H9 (cell line): ENCODE measurements at regions not wholly inside any gene's neighbourhood (a gene's known extent, or its start where the extent isn't known, plus 50 kb on each side); places are given as distances from the start of the nearest gene placed in this dataset.

Source experiments
- DNase-seq: peaks from one replicate; pipeline ENCODE4 v3.0.0-alpha.2; 2017
- H2AFZ ChIP-seq: one replicate; pipeline ENCODE4 v1.6.1; 2013; ENCODE audit warnings: mild to moderate bottlenecking, low read length, control low read depth, moderate library complexity
- H2AK5ac ChIP-seq: 2 replicates; pipeline ENCODE4 v1.6.1; 2013; ENCODE audit warnings: low read length, control low read depth, mixed read lengths; ENCODE audit not compliant: insufficient read length
- H2BK120ac ChIP-seq: one replicate; pipeline ENCODE4 v1.6.1; 2013; ENCODE audit warnings: low read depth, mild to moderate bottlenecking, low read length, control low read depth, inconsistent platforms; ENCODE audit not compliant: poor library complexity, severe bottlenecking
- H2BK12ac ChIP-seq: 2 replicates; pipeline ENCODE4 v1.6.1; 2013; ENCODE audit warnings: low read length, control low read depth, mixed read lengths, low read depth; ENCODE audit not compliant: insufficient read length
- H2BK15ac ChIP-seq: 2 replicates; pipeline ENCODE4 v1.6.1; 2013; ENCODE audit warnings: low read depth, low read length, control low read depth
- H2BK20ac ChIP-seq: one replicate; pipeline ENCODE4 v1.6.1; 2013; ENCODE audit warnings: low read depth, mild to moderate bottlenecking, low read length, control low read depth, inconsistent platforms; ENCODE audit not compliant: poor library complexity, severe bottlenecking
- H2BK5ac ChIP-seq: 2 replicates; pipeline ENCODE4 v1.6.1; 2013; ENCODE audit warnings: low read length, control low read depth, mixed read lengths; ENCODE audit not compliant: insufficient read length
- H3K14ac ChIP-seq: 2 replicates; pipeline ENCODE4 v1.6.1; 2013; ENCODE audit warnings: low read length, control low read depth; ENCODE audit not compliant: insufficient read depth
- H3K18ac ChIP-seq: 2 replicates; pipeline ENCODE4 v1.6.1; 2013; ENCODE audit warnings: low read depth, mild to moderate bottlenecking, mixed read lengths, low read length, control low read depth; ENCODE audit not compliant: insufficient read length
- H3K23ac ChIP-seq: 2 replicates; pipeline ENCODE4 v1.6.1; 2013; ENCODE audit warnings: low read length, control low read depth, mixed read lengths, low read depth; ENCODE audit not compliant: insufficient read length
- H3K23me2 ChIP-seq: 2 replicates; pipeline ENCODE4 v1.6.1; 2013; ENCODE audit warnings: low read depth, mild to moderate bottlenecking, mixed read lengths, low read length, control low read depth; ENCODE audit not compliant: insufficient read length, poor library complexity, severe bottlenecking
- H3K27ac ChIP-seq: 2 replicates; pipeline ENCODE4 v1.5.1; 2013; ENCODE audit warnings: low read length, control low read depth, mixed read lengths, low read depth; ENCODE audit not compliant: insufficient read length
- H3K27me3 ChIP-seq: 2 replicates; pipeline ENCODE4 v1.6.1; 2013; ENCODE audit warnings: low read length, control low read depth, inconsistent platforms; ENCODE audit not compliant: insufficient read depth
- H3K4ac ChIP-seq: 2 replicates; pipeline ENCODE4 v1.6.1; 2013; ENCODE audit warnings: low read depth, mild to moderate bottlenecking, control low read depth, inconsistent platforms, low read length, moderate library complexity
- H3K4me1 ChIP-seq: 2 replicates; pipeline ENCODE4 v1.6.1; 2013; ENCODE audit warnings: low read length, control low read depth, inconsistent platforms; ENCODE audit not compliant: insufficient read depth
- H3K4me2 ChIP-seq: 2 replicates; pipeline ENCODE4 v1.6.1; 2013; ENCODE audit warnings: low read length, control low read depth, mixed read lengths; ENCODE audit not compliant: insufficient read length, insufficient read depth
- H3K56ac ChIP-seq: 2 replicates; pipeline ENCODE4 v1.6.1; 2013; ENCODE audit warnings: low read depth, mild to moderate bottlenecking, mixed read lengths, low read length, control low read depth; ENCODE audit not compliant: insufficient read length
- H3K79me1 ChIP-seq: 2 replicates; pipeline ENCODE4 v1.6.1; 2013; ENCODE audit warnings: low read depth, mild to moderate bottlenecking, moderate library complexity, low read length, control low read depth, inconsistent platforms; ENCODE audit not compliant: insufficient read depth, poor library complexity, severe bottlenecking
- H3K79me2 ChIP-seq: 2 replicates; pipeline ENCODE4 v1.6.1; 2013; ENCODE audit warnings: low read length, control low read depth, inconsistent platforms; ENCODE audit not compliant: insufficient read depth
- H3K9ac ChIP-seq: 2 replicates; pipeline ENCODE4 v1.6.1; 2013; ENCODE audit warnings: low read length, control low read depth, mixed read lengths; ENCODE audit not compliant: insufficient read length; ENCODE audit errors: extremely low read depth
- H3K9me3 ChIP-seq: one replicate; pipeline ENCODE4 v1.6.1; 2013; ENCODE audit warnings: low read depth, low read length, inconsistent platforms; ENCODE audit not compliant: control insufficient read depth
- H3T11ph ChIP-seq: one replicate; pipeline ENCODE4 v1.6.1; 2013; ENCODE audit warnings: mild to moderate bottlenecking, low read length, control low read depth, inconsistent platforms
- H4K20me1 ChIP-seq: one replicate; pipeline ENCODE4 v1.6.1; 2013; ENCODE audit not compliant: control insufficient read depth, insufficient read length, insufficient read depth
- H4K5ac ChIP-seq: 2 replicates; pipeline ENCODE4 v1.6.1; 2013; ENCODE audit warnings: low read depth, mild to moderate bottlenecking, mixed read lengths, low read length, control low read depth; ENCODE audit not compliant: insufficient read length
- H4K8ac ChIP-seq: replicated peaks from 2 replicates; pipeline ENCODE4 v1.6.1; 2013; ENCODE audit warnings: low read length, control low read depth, mixed read lengths, low read depth; ENCODE audit not compliant: insufficient read length
- H4K91ac ChIP-seq: 2 replicates; pipeline ENCODE4 v1.6.1; 2013; ENCODE audit warnings: low read depth, mild to moderate bottlenecking, moderate library complexity, mixed read lengths, low read length, control low read depth; ENCODE audit not compliant: insufficient read length
- H3K27ac Mint-ChIP-seq, 3 experiments: 2 replicates in 2 of 3; 3 replicates in 1 of 3; pipeline ENCODE4 v1.8.0; 2020 to 2021; ENCODE audit warnings: mixed read lengths in 3 of 3, mild to moderate bottlenecking in 1 of 3, moderate library complexity in 1 of 3
- H3K27me3 Mint-ChIP-seq: 2 replicates; pipeline ENCODE4 v1.8.0; 2021; ENCODE audit warnings: low read depth, mild to moderate bottlenecking, moderate library complexity, mixed read lengths
- H3K36me3 Mint-ChIP-seq, 3 experiments: 2 replicates in 2 of 3; 3 replicates in 1 of 3; pipeline ENCODE4 v1.8.0; 2020 to 2021; ENCODE audit warnings: low read depth in 3 of 3, mixed read lengths in 3 of 3; ENCODE audit not compliant: insufficient read depth in 1 of 3
- H3K4me1 Mint-ChIP-seq, 2 experiments: 2 replicates each; pipeline ENCODE4 v1.8.0; 2020; ENCODE audit warnings: mixed read lengths in 2 of 2
- H3K4me3 Mint-ChIP-seq, 2 experiments: 2 replicates in 1 of 2; 3 replicates in 1 of 2; pipeline ENCODE4 v1.8.0; 2020 to 2021; ENCODE audit warnings: mild to moderate bottlenecking in 2 of 2, mixed read lengths in 2 of 2, moderate library complexity in 1 of 2
- H3K9me3 Mint-ChIP-seq, 2 experiments: 2 replicates in 1 of 2; 3 replicates in 1 of 2; pipeline ENCODE4 v1.8.0; 2020; ENCODE audit warnings: mild to moderate bottlenecking in 2 of 2, mixed read lengths in 2 of 2, moderate library complexity in 1 of 2
- WGBS: extraction: QIAGEN DNeasy Blood & Tissue Kit; methylation state at CpG from one replicate; pipeline ENCODE4 v1.1.7; 2013; ENCODE audit warnings: missing lambda C conversion rate, low lambda C conversion rate, mixed read lengths; ENCODE audit not compliant: insufficient read length; ENCODE audit errors: extremely low coverage; 5-methylcytosine and 5-hydroxymethylcytosine counted together
- TF ChIP-seq, protein P1 (sequence below): fragments of 200-600 bp; sonication (generic); conservative IDR thresholded peaks from 3 replicates; pipeline ENCODE4 v1.8.0; 2021; ENCODE audit warnings: antibody characterized with exemption, mild to moderate bottlenecking

DNA sequence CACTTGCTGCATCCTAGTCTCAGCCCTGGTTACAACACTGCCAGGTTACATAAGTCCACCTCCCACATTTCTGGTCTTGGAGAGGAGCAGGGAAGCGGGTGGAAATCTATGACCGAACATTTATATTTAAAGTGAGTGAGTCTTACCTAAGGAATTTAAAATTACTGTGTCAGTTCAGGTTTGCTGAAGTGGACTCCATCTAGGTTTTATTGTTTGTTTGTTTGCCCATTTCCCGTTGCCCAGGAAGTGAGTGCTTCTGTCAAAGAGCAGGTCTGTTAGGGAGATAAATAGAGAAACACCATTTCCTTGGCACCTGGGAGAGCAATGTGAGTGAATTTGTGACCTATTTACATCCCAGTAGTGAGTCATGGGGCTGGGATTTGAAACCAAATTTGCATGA lies 179.5 kb downstream of the KIF4B start:
- H3K27me3 ChIP-seq: no peaks in the 10 kb centered on the region
- H3K27ac Mint-ChIP-seq: no peak overlapping the region; a peak in 1 of 7 replicates

More for the DNA sequence above, 179.5 kb downstream of the KIF4B start:
- Histone ChIP-seq H2AFZ (no peak overlapping the region), H3K4me2 (no peak overlapping the region), H3K14ac (peak overlapping the region; percentile 60; the same call in 1 of the 2 replicates), H3K79me2 (no peaks in the 10 kb centered on the region), H4K8ac (no peak overlapping the region), H2AK5ac (no peak overlapping the region), H2BK20ac (no peak overlapping the region), H3K23me2 (no peaks in the 10 kb centered on the region), H3K9me3 (no peaks in the 10 kb centered on the region), H2BK5ac (no peak overlapping the region), H2BK12ac (no peak overlapping the region), H2BK15ac (no peak overlapping the region), H4K5ac (no peak overlapping the region), H3K4me1 (peaks cover 5% of the 10 kb centered on the region; the same call in 1 of the 2 replicates), H3K4ac (no peak overlapping the region), H4K91ac (no peak overlapping the region), H3K56ac (no peak overlapping the region), H3K27ac (peak overlapping the region; percentile 18), H3K79me1 (no peaks in the 10 kb centered on the region), H4K20me1 (no peaks in the 10 kb centered on the region), H2BK120ac (no peak overlapping the region), H3K18ac (peak overlapping the region; percentile 28), H3K9ac (no peak overlapping the region), H3T11ph (no peak overlapping the region), H3K23ac (no peak overlapping the region)
- Mint-ChIP-seq H3K4me1 (peaks cover 16 to 32% of the 10 kb centered on the region in 2 experiments), H3K27me3 (peaks cover 4% of the 10 kb centered on the region), H3K4me3 (no peak overlapping the region), H3K36me3 (no peaks in the 10 kb centered on the region; a peak in 3 of 7 replicates), H3K9me3 (no peaks in the 10 kb centered on the region)
- DNase-seq: peak; percentile 30
- TF ChIP-seq, protein P1, sequence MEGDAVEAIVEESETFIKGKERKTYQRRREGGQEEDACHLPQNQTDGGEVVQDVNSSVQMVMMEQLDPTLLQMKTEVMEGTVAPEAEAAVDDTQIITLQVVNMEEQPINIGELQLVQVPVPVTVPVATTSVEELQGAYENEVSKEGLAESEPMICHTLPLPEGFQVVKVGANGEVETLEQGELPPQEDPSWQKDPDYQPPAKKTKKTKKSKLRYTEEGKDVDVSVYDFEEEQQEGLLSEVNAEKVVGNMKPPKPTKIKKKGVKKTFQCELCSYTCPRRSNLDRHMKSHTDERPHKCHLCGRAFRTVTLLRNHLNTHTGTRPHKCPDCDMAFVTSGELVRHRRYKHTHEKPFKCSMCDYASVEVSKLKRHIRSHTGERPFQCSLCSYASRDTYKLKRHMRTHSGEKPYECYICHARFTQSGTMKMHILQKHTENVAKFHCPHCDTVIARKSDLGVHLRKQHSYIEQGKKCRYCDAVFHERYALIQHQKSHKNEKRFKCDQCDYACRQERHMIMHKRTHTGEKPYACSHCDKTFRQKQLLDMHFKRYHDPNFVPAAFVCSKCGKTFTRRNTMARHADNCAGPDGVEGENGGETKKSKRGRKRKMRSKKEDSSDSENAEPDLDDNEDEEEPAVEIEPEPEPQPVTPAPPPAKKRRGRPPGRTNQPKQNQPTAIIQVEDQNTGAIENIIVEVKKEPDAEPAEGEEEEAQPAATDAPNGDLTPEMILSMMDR: no peak
- WGBS: no CpG with 5 or more reads among the region's 3 CpGs
